ENCODE measurements at regions not wholly inside any gene's neighbourhood (a gene's known extent, or its start where the extent isn't known, plus 50 kb on each side); places are given as distances from the start of the nearest gene placed in this dataset.

DNA sequence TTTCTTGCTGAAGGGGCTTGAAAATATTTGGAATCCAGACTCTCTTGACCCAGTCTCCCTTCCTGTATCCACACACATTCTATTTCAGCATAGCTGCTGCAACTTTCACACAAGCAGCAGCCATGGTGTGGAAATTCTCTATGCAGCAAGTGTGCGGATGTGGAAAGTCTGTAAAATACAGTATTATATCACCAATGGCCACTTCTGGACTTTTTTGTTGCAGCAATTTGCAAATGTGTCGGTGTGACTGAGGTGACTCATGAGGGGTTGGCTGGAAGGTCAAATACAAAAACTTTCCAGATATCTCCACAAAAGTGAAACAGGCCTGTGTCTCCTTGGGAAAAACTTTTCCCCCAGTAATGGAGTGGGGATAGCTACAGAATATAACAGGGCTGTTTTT is 299.3 kb upstream of the GYPC start:
- TF ChIP-seq POLR2AphosphoS5 (IDR thresholded peaks at IDR 0.05; ENCODE audit: insufficient read depth in 1 of 2, low read depth in 1 of 2) = no peak
- TF ChIP-seq, protein P1, sequence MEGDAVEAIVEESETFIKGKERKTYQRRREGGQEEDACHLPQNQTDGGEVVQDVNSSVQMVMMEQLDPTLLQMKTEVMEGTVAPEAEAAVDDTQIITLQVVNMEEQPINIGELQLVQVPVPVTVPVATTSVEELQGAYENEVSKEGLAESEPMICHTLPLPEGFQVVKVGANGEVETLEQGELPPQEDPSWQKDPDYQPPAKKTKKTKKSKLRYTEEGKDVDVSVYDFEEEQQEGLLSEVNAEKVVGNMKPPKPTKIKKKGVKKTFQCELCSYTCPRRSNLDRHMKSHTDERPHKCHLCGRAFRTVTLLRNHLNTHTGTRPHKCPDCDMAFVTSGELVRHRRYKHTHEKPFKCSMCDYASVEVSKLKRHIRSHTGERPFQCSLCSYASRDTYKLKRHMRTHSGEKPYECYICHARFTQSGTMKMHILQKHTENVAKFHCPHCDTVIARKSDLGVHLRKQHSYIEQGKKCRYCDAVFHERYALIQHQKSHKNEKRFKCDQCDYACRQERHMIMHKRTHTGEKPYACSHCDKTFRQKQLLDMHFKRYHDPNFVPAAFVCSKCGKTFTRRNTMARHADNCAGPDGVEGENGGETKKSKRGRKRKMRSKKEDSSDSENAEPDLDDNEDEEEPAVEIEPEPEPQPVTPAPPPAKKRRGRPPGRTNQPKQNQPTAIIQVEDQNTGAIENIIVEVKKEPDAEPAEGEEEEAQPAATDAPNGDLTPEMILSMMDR (IDR thresholded peaks at IDR 0.05) = no peak
- no peak for TF ChIP-seq POLR2A (IDR thresholded peaks at IDR 0.05)
- Histone ChIP-seq H3K4me1 (no peaks in the 10 kb centered on the region), H3K9me3 (peaks cover 1% of the 10 kb centered on the region), H3K27me3 (no peaks in the 10 kb centered on the region), H3K36me3 (no peaks in the 10 kb centered on the region), H3K4me3 (no peak overlapping the region), H3K27ac (no peak overlapping the region)
- intact Hi-C loops (cut with DNase I) = no loop called here
- no peak for DNase-seq (ENCODE audit: extremely low spot score in 2 of 2)

DNA sequence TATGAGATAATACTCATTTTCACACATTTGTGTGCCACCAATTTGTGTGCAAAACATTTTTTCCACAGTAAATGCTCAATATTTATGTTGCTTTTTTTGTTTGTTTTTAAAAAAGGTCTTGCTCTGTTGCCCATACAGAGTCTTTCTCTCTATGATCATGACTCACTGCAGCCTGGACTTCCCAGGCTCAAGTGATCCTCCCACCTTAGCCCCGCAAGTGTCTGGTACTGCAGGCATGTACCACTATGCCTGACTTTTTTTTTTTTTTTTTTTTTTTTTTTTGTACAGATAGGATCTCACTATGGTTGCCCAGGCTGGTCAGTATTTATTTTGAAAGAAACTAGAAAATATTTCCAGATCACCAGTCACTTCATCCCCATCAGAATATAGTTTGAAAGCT is 297.8 kb upstream of the GYPC start:
- intact Hi-C loops (cut with DNase I) = no loop called here

DNA sequence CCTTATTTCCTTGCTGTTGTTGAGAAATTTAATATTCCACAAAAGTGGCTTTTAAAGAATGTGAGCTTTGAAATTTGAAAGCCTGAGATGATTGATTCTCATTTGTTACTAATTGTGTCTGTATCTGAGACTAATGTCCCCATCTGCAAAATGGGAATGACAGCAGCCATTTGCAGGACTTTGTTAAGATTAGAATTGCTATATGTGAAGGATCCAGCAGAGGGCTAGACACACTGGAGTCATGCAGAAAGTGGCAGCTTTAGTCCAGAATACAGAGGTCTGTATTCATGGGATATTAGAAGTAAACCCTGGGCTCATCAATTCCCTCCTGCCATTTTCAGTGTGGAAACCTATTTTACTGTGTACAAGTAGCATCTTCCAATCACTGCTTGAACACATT is 296.5 kb upstream of the GYPC start:
- H3K4me1 ChIP-seq = no peaks in the 10 kb centered on the region
- no peak overlapping the region for H3K4me3 ChIP-seq
- intact Hi-C loops (cut with DNase I) = no loop called here
- no peaks in the 10 kb centered on the region for H3K9me3 ChIP-seq
- H3K36me3 ChIP-seq = no peaks in the 10 kb centered on the region
- TF ChIP-seq, protein P1 (IDR thresholded peaks at IDR 0.05) = no peak
- TF ChIP-seq POLR2AphosphoS5 (IDR thresholded peaks at IDR 0.05; ENCODE audit: insufficient read depth in 1 of 2, low read depth in 1 of 2) (no peak), POLR2A (IDR thresholded peaks at IDR 0.05) (no peak)
- no peaks in the 10 kb centered on the region for H3K27me3 ChIP-seq
- DNase-seq (ENCODE audit: extremely low spot score in 2 of 2) = no peak
- H3K27ac ChIP-seq = no peak overlapping the region

More for the DNA sequence above, 297.8 kb upstream of the GYPC start:
- TF ChIP-seq POLR2AphosphoS5 (IDR thresholded peaks at IDR 0.05; ENCODE audit: insufficient read depth in 1 of 2, low read depth in 1 of 2) = no peak
- TF ChIP-seq, protein P1 (IDR thresholded peaks at IDR 0.05) = no peak
- TF ChIP-seq POLR2A (IDR thresholded peaks at IDR 0.05) = no peak
- no peaks in the 10 kb centered on the region for H3K36me3 ChIP-seq
- no peaks in the 10 kb centered on the region for H3K4me1 ChIP-seq
- H3K27ac ChIP-seq = no peak overlapping the region
- no peak for DNase-seq (ENCODE audit: extremely low spot score in 2 of 2)
- H3K9me3 ChIP-seq = no peaks in the 10 kb centered on the region
- H3K27me3 ChIP-seq = no peaks in the 10 kb centered on the region
- H3K4me3 ChIP-seq = no peak overlapping the region

DNA sequence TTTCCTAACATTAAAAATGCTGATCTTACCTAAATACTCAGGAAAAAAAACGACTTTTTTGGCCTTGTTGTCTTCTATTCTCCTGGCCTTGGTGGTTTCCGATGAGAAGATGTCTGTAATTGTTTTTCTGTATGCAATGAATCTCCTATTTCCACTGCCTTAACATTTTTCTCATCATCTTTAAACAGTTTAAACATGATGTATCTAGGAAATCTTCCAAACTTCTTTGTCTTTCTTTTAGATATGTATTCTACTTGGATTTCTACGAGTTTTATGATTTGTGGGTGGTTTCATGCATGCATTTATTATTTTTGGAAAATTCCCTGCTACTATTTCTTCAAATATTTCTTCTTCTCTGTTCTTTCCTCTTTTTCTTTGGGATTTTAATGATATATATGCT is 288.6 kb upstream of the GYPC start:
- TF ChIP-seq, protein P1 (IDR thresholded peaks at IDR 0.05) = no peak
- no peak for TF ChIP-seq POLR2A (IDR thresholded peaks at IDR 0.05)
- H3K4me3 ChIP-seq = no peak overlapping the region
- no peaks in the 10 kb centered on the region for H3K9me3 ChIP-seq
- H3K36me3 ChIP-seq = no peaks in the 10 kb centered on the region
- intact Hi-C loops (cut with DNase I) = no loop called here
- no peaks in the 10 kb centered on the region for H3K27me3 ChIP-seq
- H3K27ac ChIP-seq = no peak overlapping the region
- DNase-seq (ENCODE audit: extremely low spot score in 2 of 2) = no peak
- no peaks in the 10 kb centered on the region for H3K4me1 ChIP-seq

DNA sequence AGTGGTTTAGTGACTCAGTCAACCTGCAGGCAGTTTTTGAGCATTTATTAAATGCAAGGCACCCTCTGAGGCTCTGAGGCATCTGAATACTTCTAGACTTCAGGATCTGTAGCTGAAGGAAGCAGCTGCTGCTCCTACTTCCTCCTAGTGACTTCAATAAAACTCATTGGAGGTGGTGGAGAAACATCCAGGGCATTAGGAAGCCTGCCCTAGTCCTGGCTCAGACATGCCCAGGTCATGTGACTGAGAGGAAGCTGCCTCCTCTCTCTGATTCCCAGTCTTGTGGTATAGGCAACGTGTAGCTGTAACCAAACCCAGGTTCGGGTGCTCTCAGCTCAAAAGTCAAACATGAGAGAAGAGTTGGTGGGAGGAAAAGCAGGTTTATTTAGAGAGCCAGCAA is 287.2 kb upstream of the GYPC start:
- H3K9me3 ChIP-seq = no peaks in the 10 kb centered on the region
- H3K4me1 ChIP-seq = no peaks in the 10 kb centered on the region
- no peak for DNase-seq (ENCODE audit: extremely low spot score in 2 of 2)
- TF ChIP-seq POLR2AphosphoS5 (IDR thresholded peaks at IDR 0.05; ENCODE audit: insufficient read depth in 1 of 2, low read depth in 1 of 2) (no peak), POLR2A (IDR thresholded peaks at IDR 0.05) (no peak)
- TF ChIP-seq, protein P1 (IDR thresholded peaks at IDR 0.05) = no peak
- H3K27me3 ChIP-seq = no peaks in the 10 kb centered on the region
- no peak overlapping the region for H3K4me3 ChIP-seq
- intact Hi-C loops (cut with DNase I) = no loop called here
- H3K27ac ChIP-seq = no peak overlapping the region
- H3K36me3 ChIP-seq = no peaks in the 10 kb centered on the region
